Stomach (tissue), 4 donors: ENCODE measurements at regions not wholly inside any gene's neighbourhood (a gene's known extent, or its start where the extent isn't known, plus 50 kb on each side); places are given as distances from the start of the nearest gene placed in this dataset.

ENCODE experiments used
- CTCF ChIP-seq, 7 experiments: fragments of 450-650 bp in 4 of 7; fragments of 200-600 bp in 3 of 7; sonication (generic) in 3 of 7; IDR thresholded peaks; one replicate each; pipeline ENCODE4 v1.5.1; 2016 to 2019; ENCODE audit warnings: antibody characterized with exemption in 7 of 7, control low read depth in 2 of 7, mild to moderate bottlenecking in 1 of 7
- EP300 ChIP-seq: sonication (generic); formaldehyde crosslinking; IDR thresholded peaks from one replicate; pipeline ENCODE4 v1.6.1; 2017; ENCODE audit warnings: antibody characterized with exemption
- POLR2AphosphoS5 ChIP-seq, 3 donors: sonication (generic); formaldehyde crosslinking; IDR thresholded peaks; one replicate each; pipeline ENCODE4 v1.6.1; 2016; ENCODE audit warnings: antibody characterized with exemption in 3 of 3

DNA sequence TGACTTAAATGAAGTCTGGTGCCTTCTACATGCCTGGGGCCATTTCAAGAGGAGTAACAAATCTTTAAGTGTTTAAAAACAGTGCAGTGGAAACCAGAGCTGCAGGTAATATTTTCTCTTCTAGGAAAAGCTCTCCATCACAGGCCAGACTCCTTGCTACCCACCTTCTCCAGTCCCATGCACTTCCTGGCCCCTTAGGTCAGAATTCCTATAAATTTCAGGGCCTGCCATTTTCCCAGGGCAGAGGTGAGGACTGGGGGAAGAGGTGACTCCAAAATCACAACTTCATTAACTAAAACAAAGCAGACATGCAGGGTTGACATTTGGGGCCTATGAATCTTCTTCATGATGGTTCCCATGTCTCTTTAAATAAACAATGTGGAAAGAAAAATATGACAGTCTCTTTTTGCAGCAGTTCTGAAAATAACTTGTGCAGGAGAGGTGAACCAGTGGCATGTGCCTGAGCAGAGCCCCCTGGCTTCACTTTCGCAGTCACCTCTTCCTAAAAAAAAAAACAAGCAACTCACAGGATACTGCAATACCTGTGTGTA lies 63.7 kb upstream of the TANC1 start:
- TF ChIP-seq POLR2AphosphoS5 (IDR thresholded peaks at IDR 0.05) (no peak), CTCF (IDR thresholded peaks at IDR 0.05) (no peak), EP300 (no peak)
